ENCODE measurements at regions not wholly inside any gene's neighbourhood (a gene's known extent, or its start where the extent isn't known, plus 50 kb on each side); places are given as distances from the start of the nearest gene placed in this dataset.

DNA sequence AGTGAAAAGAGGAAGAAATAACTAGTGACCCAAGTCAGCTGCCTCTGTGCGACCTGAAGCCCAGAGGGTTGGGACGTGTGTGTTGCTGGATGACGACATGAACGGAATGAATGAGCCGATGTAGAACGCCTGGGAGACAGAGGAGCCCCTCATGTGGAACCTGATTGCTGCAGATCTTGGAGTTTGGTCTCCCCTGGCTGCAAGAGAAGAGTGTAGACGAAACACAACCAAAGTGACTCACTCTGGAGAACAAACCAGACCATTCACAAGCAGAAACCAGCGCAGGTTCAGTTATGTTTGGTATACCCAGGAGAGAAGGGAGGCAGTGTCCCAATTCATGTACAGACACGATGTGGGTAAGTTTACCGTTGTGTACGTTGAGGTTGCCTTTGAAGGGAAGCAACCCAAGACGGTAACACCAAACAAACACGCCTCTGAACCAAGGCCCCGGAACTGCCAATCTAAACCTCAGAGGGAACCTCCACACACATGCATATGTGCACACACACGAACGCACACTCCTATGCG lies 265.9 kb downstream of the BMP7 start:
- Mint-ChIP-seq H3K27ac (ENCODE audit: unreplicated experiment) (no peak overlapping the region), H3K9me3 (ENCODE audit: low read depth, unreplicated experiment) (peaks cover 2% of the 10 kb centered on the region), H3K4me3 (ENCODE audit: low read depth, unreplicated experiment) (no peak overlapping the region), H3K27me3 (ENCODE audit: unreplicated experiment) (peaks cover 76% of the 10 kb centered on the region), H3K4me1 (ENCODE audit: low read depth, unreplicated experiment) (no peaks in the 10 kb centered on the region), H3K36me3 (ENCODE audit: insufficient read depth, unreplicated experiment) (no peaks in the 10 kb centered on the region)
- BruUV-seq (replicated peaks), result no TSS peak
- CTCF ChIA-PET, result no interaction called here
- TF ChIP-seq, protein P1, sequence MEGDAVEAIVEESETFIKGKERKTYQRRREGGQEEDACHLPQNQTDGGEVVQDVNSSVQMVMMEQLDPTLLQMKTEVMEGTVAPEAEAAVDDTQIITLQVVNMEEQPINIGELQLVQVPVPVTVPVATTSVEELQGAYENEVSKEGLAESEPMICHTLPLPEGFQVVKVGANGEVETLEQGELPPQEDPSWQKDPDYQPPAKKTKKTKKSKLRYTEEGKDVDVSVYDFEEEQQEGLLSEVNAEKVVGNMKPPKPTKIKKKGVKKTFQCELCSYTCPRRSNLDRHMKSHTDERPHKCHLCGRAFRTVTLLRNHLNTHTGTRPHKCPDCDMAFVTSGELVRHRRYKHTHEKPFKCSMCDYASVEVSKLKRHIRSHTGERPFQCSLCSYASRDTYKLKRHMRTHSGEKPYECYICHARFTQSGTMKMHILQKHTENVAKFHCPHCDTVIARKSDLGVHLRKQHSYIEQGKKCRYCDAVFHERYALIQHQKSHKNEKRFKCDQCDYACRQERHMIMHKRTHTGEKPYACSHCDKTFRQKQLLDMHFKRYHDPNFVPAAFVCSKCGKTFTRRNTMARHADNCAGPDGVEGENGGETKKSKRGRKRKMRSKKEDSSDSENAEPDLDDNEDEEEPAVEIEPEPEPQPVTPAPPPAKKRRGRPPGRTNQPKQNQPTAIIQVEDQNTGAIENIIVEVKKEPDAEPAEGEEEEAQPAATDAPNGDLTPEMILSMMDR (IDR thresholded peaks at IDR 0.05; ENCODE audit: unreplicated experiment), result no peak
- no peak for DNase-seq
- intact Hi-C loops (cut with micrococcal nuclease; ENCODE audit: unreplicated experiment), result no loop called here

DNA sequence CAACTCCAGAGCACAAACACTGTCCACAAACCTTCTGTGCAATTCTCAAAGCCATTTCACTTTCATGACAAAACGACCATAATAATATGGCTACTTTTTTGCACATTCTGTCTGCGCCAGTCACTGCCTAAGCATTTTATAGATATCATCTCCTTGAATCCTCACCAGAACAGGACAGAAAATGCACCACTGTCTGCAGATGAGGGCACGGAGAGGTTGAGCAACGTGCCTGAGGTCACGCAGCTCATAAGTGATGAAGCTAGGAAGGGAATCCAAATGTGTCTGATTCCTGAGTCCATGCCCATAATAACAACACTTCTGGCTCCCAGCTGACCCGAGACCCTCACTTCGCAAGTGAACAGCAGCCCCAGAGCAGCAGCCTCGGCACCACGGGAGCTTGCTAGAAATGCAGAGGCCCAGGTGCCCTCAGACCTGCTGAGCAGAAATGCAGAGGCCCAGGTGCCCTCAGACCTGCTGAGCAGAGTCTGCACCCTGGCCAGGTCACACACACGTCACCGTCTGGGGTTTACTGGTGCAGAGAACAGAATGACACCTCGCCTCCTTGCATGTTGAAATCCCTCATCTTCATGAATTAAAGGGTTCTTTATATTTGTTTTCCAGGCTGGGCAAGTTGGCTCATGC lies 265.2 kb downstream of the BMP7 start:
- Mint-ChIP-seq H3K36me3 (ENCODE audit: insufficient read depth, unreplicated experiment) (no peaks in the 10 kb centered on the region), H3K4me3 (ENCODE audit: low read depth, unreplicated experiment) (no peak overlapping the region), H3K4me1 (ENCODE audit: low read depth, unreplicated experiment) (no peaks in the 10 kb centered on the region), H3K27me3 (ENCODE audit: unreplicated experiment) (peaks cover 78% of the 10 kb centered on the region), H3K9me3 (ENCODE audit: low read depth, unreplicated experiment) (peaks cover 2% of the 10 kb centered on the region), H3K27ac (ENCODE audit: unreplicated experiment) (no peak overlapping the region)
- no peak for DNase-seq
- CTCF ChIA-PET, result no interaction called here
- no TSS peak for BruUV-seq (replicated peaks)
- TF ChIP-seq, protein P1 (IDR thresholded peaks at IDR 0.05; ENCODE audit: unreplicated experiment), result no peak
- intact Hi-C loops (cut with micrococcal nuclease; ENCODE audit: unreplicated experiment), result no loop called here

DNA sequence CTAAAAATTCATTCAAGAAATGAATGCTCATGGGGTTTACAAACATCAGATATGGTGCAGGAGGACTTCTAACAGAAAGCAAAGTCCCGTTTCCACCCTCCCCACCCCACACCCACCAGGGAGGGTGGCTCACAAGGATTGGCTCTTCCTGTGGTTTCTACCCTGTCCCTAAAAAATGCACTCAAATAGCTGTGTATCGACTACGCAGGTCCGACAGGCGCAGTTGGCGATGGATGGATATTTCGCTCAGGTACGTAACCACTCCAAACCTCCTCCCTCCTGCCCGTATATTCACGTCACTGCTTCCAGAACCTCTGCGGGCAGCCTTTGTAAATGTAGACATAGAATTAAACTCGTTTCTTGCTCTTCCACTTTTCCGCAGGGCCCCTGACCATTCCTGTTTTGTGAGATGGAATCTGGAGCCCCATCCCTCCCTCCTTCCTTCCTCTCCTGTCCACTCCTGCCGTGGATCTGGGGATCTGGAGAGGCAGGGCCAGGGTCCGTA lies 264.3 kb downstream of the BMP7 start:
- BruUV-seq (replicated peaks), result no TSS peak
- TF ChIP-seq, protein P1 (IDR thresholded peaks at IDR 0.05; ENCODE audit: unreplicated experiment), result no peak
- CTCF ChIA-PET, result no interaction called here
- no peak overlapping the region for H3K27ac Mint-ChIP-seq (ENCODE audit: unreplicated experiment)
- no peaks in the 10 kb centered on the region for H3K4me1 Mint-ChIP-seq (ENCODE audit: low read depth, unreplicated experiment)
- H3K9me3 Mint-ChIP-seq (ENCODE audit: low read depth, unreplicated experiment), result peaks cover 2% of the 10 kb centered on the region
- H3K4me3 Mint-ChIP-seq (ENCODE audit: low read depth, unreplicated experiment), result no peak overlapping the region
- H3K27me3 Mint-ChIP-seq (ENCODE audit: unreplicated experiment), result peaks cover 78% of the 10 kb centered on the region
- no peak for DNase-seq
- H3K36me3 Mint-ChIP-seq (ENCODE audit: insufficient read depth, unreplicated experiment), result no peaks in the 10 kb centered on the region
- intact Hi-C loops (cut with micrococcal nuclease; ENCODE audit: unreplicated experiment), result no loop called here

DNA sequence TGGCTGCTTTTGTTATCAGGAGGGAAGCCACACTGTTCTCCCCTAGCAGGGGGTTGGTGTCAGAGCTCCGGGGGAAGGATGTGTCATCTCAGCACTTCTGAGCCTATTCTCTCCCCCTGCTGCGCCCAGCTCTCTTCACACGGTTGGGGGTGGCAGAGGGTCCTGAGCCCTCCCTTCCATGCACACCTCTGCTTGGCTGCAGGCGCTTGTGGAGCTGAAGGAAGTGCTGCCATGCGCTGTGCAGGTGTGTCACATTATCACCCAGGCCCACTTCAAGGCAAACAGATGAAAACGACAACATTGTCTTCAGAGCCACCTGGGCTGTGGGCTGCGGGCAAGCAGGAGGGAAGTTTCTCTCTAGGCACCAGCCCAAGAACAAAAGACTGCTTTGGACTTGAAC lies 263.4 kb downstream of the BMP7 start:
- CTCF ChIA-PET, result no interaction called here
- TF ChIP-seq, protein P1 (IDR thresholded peaks at IDR 0.05; ENCODE audit: unreplicated experiment), result no peak
- H3K4me1 Mint-ChIP-seq (ENCODE audit: low read depth, unreplicated experiment), result no peaks in the 10 kb centered on the region
- H3K9me3 Mint-ChIP-seq (ENCODE audit: low read depth, unreplicated experiment), result peaks cover 2% of the 10 kb centered on the region
- intact Hi-C loops (cut with micrococcal nuclease; ENCODE audit: unreplicated experiment), result no loop called here
- no peak overlapping the region for H3K4me3 Mint-ChIP-seq (ENCODE audit: low read depth, unreplicated experiment)
- H3K36me3 Mint-ChIP-seq (ENCODE audit: insufficient read depth, unreplicated experiment), result no peaks in the 10 kb centered on the region
- no TSS peak for BruUV-seq (replicated peaks)
- H3K27me3 Mint-ChIP-seq (ENCODE audit: unreplicated experiment), result peaks cover 81% of the 10 kb centered on the region
- no peak overlapping the region for H3K27ac Mint-ChIP-seq (ENCODE audit: unreplicated experiment)
- DNase-seq, result no peak
